RWPE1 (cell line): ENCODE measurements at regions not wholly inside any gene's neighbourhood (a gene's known extent, or its start where the extent isn't known, plus 50 kb on each side); places are given as distances from the start of the nearest gene placed in this dataset.

Source experiments
- CTCF ChIA-PET: fragments of 350-600 bp; sonication (Branson Sonifier 250); formaldehyde crosslinking; extraction: SDS; loops from one replicate; lab custom pipeline; 2021; lab: Yijun Ruan, JAX
- POLR2A ChIA-PET: fragments of 400-600 bp; formaldehyde crosslinking; extraction: SDS; loops from one replicate; lab custom pipeline; 2020; ENCODE audit warnings: antibody characterized with exemption; ENCODE audit not compliant: low non-redundant PET; lab: Yijun Ruan, JAX
- DNase-seq: peaks from one replicate; pipeline ENCODE4 v3.0.0; 2012; ENCODE audit warnings: low spot score
- H3K27ac ChIP-seq: fragments of 450-650 bp; 2 replicates; pipeline ENCODE4 v1.5.1; 2017
- CTCF ChIP-seq: fragments of 450-650 bp; conservative IDR thresholded peaks from 2 replicates; pipeline ENCODE4 v1.5.1; 2017; ENCODE audit warnings: low read depth, mild to moderate bottlenecking

DNA sequence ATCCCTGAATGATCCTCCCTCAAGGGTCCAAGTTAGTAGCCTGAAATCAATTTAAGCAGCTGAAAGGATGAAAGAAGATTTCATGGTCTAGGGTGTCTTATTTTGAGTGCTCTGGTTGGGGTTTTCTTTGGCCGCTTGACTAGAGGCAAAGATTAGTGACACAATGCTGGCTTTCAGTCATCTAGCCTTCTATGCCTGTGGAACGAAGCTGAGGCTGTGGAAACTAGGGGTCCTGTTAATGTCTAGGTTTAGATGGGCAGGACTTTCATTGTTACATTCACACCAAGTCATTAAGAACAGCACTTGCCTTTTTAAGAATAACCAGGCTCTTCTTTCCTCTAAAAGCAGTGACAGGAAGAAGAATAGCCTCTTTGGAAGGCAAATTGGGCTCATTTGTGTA lies 253.8 kb upstream of the E2F7 start:
- TF ChIP-seq CTCF, result no peak
- ChIA-PET CTCF (interaction anchor here (0.6 kb wide), 1 partner anchor 366 kb away, joined by 3 read pairs; no protein-coding TSS in a partner anchor), POLR2A (no interaction called here)
- DNase-seq, result no peak
- H3K27ac ChIP-seq, result no peak overlapping the region

- CTCF ChIA-PET, result interaction anchor here (1.2 kb wide), 1 partner anchor 41 kb away, joined by 3 read pairs; no protein-coding TSS in a partner anchor
- no peak for TF ChIP-seq CTCF
- DNase-seq, result no peak
- POLR2A ChIA-PET, result no interaction called here
- H3K27ac ChIP-seq, result no peak overlapping the region
Observed at GRCh38 chr12:77315407-77315806, 250.0 kb upstream of the E2F7 start.

DNA sequence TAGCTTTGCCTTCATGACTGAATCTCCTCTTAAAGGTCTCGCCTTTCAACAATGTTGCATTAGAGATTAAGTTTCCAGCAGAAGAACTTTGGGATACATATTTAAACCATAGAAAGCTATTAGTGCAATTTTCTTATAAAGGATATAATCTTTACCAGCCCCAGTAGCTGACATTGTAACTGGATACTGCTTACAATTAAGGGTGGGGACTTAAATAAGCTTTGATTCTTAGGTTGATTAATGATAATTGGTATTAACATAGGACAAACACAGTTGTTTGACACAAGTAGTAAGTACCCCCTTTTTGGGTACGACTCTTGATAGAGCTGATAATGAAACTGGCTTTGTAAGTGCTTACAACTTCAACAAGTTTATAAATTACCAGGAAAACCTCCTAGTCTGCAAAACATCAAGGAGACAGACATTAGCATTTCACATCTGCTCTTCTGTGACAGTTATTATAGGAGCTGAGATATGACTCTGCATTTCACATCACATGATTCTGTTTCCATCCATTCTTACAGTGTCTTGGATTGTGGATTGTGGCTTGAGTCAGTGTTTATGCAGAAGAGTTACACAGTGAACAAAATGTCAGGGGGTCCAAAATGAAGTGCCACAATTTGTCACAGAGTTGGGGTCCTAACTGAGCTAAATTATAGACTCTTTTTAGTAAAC lies 249.1 kb upstream of the E2F7 start:
- no peak for TF ChIP-seq CTCF
- no peak for DNase-seq
- ChIA-PET CTCF (interaction anchor here (0.6 to 1.2 kb wide), 3 partner anchors 14 to 121 kb away, joined by 3 read pairs; no protein-coding TSS in a partner anchor), POLR2A (no interaction called here)
- no peak overlapping the region for H3K27ac ChIP-seq

- CTCF ChIA-PET, result interaction anchor here (0.6 to 1.0 kb wide), 2 partner anchors 10 to 17 kb away, joined by 4 to 5 read pairs; no protein-coding TSS in a partner anchor
- no peak overlapping the region for H3K27ac ChIP-seq
- no peak for DNase-seq
- TF ChIP-seq CTCF, result no peak
- POLR2A ChIA-PET, result no interaction called here
Observed at GRCh38 chr12:77308056-77308455, 242.7 kb upstream of the E2F7 start.

DNA sequence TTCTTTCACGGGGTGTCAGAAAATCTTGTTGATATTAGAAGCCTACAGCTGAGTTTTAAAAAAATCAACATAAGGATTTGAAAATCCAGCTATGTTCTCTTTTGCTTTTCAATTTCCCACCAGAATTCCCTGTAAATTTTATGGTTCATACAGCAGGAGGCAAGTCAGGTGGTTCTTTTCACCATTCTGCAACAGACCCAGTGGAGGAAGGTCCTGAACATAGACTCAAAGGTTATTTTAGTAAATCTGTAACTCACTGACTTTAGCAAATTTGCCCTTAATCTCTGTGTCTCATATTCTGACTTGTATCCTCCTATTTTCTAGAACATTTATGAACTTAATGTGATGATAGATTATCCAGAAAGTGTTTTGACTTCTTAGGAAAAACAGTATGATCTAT lies 235.4 kb upstream of the E2F7 start:
- POLR2A ChIA-PET, result no interaction called here

More for the DNA sequence above, 235.4 kb upstream of the E2F7 start:
- no peak for DNase-seq
- CTCF ChIA-PET, result interaction anchor here (0.7 kb wide), 1 partner anchor 14 kb away, joined by 3 read pairs; no protein-coding TSS in a partner anchor
- no peak for TF ChIP-seq CTCF
- no peak overlapping the region for H3K27ac ChIP-seq
